ENCODE measurements at regions not wholly inside any gene's neighbourhood (a gene's known extent, or its start where the extent isn't known, plus 50 kb on each side); places are given as distances from the start of the nearest gene placed in this dataset.
"Not testable (repeated sequence)": the region's sequence is repeated elsewhere in the genome, so short reads cannot be mapped to it uniquely, and the experiment has no call there.

DNA sequence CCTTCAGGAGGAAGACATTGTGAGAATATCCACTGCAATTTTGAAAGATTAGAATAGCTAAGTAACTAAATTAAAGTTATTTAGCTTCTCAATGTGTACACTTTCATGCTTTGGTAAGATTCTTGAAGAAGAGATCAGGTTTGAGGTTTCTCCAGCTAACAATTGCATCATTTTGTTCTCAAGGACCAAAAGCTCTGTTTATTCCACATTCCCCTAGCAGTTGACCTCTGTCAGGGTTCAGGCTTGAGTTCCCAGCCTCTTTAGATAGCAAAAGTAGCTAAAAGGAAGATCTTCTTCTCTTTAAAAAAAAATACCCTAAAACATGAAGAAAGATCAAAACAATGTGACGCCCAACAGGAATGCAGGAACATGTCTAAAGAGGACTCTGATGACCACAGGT, 179.4 kb upstream of the IGFBP3 start:
- DNase-seq = no peak

DNA sequence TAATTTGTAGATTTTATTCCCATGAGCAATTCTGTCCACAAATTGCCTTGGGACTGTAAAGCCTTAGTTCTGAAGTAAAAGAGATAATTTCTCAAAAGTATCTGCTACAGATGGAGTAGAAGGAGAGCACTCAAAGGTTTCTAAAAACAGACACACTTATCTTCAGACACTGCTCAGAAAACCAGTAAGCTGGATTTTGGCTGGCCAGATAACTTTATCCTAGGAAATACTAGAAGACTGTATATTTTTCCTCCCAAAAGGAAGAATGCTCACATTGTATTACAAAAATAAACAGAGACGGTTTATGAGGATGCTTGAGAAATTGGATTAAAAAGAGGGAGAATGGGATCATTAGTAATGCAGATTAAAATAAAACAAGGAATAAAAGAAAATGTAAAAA, 178.0 kb upstream of the IGFBP3 start:
- no peak for DNase-seq

DNA sequence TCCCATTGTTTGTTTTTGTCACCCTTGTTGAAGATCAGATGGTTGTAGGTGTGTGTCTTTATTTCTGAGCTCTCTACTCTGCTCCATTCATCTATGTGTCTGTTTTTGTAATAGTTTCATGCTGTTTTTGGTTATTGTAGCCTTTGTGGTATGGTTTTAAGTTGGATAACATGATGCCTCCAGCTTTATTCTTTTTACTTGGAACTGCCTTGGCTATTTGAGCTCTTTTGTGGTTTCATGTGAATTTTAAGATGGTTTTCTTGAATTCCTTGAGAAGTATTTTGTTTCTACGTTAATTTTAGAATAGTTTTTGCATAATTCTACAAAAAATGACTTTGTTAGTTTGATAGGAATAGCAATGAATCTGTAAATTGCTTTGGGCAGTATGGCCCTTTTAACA, 170.0 kb upstream of the IGFBP3 start:
- DNase-seq = no peak

DNA sequence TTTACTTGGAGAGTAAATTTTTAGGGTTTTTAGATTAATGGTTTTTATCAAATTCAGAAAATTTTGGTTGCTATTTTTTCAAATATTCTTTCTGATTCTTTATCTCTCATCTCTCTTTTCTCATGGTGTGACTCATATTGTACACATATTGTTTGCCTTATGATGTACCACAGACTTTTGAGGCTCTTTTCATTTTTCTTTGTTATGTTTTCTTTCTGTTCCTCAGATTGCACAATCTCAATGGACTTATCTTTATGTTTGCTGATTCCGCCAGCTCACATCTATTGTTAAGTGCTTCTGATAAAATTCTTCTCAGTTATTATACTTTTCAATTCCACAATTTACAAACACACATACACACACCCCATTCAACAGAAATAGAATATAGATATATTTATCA, 168.2 kb upstream of the IGFBP3 start:
- DNase-seq = no peak

DNA sequence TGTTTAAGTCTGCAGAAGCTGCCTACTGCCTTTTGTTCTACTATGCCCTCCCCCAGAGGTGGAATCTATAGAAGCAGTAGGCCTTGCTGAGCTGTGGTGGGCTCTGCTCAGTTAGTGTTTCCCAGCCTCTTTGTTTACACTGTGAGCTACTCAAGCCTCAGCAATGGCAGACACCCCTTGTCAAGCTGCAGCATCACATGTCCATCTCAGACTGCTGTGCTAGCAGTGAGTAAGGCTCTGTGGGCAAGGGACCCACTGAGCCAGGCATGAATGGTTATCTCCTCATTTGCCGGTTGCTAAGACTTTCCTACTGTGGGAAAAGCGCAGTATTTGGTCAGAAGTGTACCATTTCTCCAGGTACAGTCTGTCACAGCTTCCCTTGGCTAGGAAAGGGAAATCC, 167.4 kb upstream of the IGFBP3 start:
- DNase-seq = not testable (repeated sequence)

DNA sequence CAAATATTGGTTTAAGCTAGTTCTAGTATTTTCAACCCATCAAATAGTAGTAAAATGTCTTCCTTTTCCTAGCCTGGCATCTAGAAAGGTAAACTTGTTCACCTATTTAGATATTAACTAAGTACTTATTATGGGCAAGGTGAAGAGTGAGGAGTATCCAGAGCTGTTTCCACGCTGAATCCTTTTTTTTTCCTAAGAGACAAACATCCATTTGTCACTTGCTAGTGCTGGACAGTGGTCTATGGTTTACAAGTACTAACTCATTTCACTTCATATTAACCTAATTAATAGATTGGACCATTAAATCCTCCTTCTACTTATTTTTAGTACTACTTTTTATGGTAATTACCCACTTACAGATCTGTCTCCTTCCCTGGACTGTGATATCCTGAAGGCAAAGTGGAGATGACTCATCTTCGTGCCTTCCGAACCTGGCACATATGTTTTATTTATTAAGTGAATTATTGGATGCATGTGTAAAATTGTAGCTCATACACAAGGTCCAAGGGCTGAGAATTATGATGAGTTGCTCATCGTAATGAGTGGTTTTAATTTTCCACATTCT, 159.6 kb upstream of the IGFBP3 start:
- DNase-seq = no peak

DNA sequence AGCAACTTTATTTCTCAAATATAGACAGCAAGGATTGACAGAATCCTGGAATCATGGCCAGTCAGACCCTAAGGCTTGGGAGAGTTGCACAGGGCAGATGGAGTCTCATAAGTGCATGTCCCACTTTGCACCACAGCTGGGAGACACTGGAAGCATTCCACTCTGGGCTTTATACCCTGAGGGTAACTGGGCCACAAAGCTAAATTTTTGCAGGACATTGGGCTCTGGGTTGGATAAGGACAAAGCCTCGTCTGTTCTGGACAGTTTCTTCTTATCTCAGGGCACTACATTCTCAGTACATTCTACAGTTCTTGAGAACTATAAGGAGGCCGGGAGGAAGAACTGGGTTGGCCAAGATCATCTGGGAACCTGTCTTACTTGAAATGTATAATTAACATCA, 158.3 kb upstream of the IGFBP3 start:
- no peak for DNase-seq

DNA sequence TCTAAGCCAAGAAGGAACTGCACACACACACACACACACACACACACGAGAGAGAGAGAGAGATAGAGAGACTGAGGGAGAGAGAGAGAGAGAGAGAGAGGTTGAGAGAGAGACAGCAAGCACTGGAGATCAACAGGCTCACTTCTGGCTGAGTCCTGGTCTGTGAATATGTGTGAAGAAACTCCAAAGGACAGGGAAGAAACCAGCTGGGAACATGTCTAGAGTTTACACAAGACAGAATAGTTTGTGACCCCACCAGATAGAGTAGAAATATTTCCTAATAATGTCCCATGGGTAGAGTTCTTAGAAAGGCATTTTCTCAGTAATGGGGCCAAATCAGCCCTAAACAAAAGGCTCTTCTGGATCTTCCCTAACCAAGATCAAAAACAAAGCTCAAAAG, 155.5 kb upstream of the IGFBP3 start:
- DNase-seq = no peak

DNA sequence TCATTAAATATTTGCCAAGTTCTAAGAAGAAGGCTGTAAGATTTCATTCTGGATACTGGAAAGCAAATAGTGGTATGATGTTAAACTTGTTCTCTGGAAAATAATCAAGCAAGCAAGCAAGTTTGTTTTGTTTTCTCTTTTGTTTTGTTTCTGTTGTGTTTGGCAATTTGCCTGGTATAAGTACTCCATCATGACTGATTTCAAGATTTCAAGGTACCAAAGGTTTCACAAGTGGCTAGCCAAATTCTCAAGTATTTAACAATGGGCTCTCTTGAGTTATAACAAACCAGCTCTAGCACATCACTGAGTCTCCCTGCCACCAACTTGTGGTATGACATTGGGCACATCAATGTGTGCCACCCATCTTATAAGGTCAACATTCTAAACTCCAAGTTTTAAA, 151.7 kb upstream of the IGFBP3 start:
- DNase-seq = no peak

DNA sequence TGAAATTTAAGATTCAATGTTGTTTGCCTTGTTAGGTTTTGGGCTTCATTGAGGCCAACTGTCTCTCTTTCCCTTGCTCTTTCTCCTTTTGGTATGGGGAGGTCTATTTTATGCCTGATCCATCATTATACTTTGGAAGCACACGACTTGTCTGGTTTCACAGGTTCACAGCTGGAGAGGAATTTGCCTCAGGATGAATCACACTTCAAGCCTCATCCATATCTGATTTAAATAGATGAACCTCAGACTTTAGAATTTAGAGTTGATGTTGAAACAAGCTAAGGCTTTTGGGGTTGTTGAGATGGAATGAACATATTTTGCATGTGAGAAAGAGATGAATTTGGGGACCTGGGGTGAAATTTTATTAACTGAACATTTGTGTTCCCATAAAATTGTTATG, 150.5 kb upstream of the IGFBP3 start:
- no peak for DNase-seq

DNA sequence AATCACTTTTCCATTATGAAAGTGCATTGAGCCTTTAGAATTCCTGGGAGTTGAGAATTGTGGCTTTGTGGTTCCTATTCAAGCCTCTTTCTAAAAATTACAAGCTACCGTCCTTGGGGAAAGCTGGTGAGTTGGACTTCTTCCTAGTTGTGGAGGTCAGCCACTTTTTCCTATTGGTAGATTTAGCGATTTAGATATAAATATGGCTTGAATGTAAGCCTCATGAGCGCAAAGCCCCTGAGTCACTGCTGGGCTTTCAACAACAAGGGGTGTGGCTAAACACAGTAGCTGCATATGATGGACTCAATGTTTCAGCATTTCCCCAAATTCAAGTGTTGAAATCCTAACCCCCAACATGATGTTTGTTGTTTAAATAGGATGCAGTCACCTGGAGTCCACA, 150.0 kb upstream of the IGFBP3 start:
- no peak for DNase-seq

DNA sequence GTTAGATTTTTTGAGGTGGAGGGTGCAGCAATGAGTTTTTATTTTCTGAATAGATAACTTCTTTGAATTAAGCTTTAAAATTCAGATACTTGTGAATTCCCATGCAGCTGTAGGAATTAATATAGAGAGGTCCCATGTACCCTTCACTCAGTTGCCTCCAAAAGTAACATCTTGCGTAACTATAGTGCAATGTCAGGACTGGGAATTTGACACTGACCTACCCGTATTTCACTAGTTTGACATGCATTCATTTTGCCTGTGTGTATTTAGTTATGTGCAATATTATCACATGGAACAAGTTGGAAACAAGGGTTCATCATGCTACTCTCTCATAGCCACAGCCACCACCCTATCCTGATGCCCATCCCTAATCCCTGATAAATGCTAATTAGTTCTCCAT, 147.1 kb upstream of the IGFBP3 start:
- no peak for DNase-seq

DNA sequence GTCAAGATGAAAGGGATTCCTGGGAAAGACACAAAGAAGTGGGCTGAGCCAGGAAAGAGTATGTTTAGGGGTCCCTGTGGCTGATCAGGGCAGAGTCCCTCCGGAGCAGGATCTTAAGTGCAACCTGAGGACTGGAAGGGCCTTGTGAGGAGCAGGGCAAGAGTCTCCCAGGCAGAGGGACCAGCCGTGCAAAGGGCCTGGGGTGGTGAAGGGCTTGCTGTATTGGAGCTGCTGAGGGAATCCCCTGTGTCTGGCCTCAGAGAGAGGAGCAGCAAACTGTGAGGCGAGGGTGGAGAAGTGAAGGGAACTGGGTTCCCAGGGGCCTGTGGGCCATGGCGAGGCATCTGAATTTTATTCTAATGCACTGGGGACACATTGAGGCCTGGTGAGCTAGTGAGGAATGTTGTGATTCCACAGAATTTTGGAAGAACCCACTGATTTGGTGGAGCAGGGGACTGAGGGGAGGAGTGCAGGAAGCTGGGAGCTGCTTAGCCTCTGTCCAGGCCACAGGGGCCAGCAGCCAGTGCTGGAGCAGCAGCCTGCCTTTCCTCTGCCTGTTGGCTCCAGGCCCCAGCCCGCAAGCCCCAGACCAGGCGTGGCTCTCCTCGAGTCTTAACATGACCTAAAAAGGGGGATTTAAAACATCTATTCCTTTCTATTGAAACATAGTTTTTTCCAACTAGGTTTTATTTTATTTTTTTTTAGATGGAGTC, 138.4 kb upstream of the IGFBP3 start:
- no peak for DNase-seq

DNA sequence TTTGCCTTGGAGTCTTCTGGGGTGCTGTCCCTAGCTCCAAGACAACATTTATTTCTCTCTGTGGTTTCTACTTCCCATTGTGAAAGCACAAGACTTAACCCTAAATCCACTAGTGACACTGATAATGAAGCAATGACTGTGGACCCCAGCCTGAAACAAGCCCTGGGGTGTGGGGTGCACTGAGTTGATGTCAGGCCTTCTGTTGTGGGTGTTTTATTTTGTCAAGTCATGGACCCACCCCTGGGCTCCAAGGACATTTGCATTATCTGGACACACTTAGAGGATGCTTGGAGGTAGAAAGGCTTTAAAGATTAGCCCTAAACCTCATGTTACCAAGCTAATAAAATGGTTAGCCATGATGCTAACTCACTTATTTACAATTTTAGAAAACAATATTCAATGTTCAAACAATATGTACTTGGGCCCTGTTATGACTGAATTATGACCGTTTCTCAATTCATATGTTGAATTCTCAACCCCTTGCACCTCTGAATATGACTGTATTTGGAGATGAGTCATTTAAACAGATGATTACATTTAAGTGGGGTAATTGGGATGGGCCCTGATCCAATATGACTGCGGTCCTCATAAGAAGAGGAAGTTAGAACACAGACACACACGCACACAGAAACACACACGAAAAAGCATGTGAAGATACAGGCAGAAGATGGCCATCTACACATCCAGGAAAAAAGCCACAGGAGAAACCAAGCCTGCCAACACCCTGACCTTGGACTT, 137.2 kb upstream of the IGFBP3 start:
- DNase-seq = no peak

DNA sequence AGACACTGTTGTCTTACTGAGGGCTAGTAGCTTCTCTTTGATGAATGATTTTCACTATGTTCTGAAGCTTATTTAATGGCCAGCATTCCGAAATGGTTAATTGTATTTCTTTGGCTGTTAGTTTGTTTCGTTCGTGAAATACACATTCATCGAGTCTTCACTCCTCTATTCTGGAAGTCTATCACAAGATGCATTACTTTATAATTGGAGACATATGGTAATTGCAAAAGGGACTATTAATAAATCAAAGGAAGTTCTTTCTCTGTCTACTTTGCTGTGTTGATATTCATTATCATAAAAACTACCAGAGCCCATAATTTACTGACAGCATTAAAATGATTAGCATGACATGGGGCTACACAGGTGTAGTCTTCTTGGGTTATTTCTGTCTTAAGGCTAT, 133.8 kb upstream of the IGFBP3 start:
- DNase-seq = no peak

DNA sequence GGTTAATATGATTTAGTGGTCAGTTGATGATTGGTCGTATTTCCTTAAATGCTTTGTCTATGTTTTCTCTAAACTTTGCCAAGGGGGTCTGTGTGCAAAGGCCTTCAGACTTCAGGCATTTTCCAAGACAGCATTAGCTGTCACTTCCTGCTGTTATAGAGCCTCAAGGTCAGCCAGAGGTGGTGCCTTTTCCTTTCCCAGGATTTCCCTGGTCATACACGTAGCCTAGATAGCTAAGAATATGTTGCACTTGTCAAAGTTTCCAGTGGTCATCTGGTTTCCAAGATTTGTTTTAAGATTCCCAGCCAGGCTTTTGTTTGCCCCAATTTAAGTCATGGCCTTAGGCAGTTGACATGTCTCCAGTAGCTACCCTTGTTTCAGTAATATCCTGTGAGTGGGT, 133.2 kb upstream of the IGFBP3 start:
- DNase-seq = no peak

DNA sequence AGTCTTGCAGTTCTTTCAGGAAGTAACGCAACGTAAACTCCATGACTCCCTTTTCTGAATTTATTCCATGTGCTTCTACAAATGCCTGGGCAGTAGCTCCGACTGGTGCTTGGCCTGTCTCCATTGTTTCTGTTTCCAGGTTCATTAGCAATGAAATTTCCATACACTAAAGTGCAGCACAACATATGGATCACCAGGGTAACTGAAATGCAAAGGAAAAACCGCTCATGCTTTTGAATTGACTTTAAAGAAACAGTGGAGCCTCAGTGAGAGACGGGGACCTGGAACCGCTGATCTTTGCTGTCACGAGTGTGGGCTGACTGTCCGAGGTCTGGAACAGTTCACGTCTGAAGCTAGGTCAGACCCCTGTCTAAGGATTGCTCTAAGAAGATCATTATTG, 126.5 kb upstream of the IGFBP3 start:
- no peak for DNase-seq

DNA sequence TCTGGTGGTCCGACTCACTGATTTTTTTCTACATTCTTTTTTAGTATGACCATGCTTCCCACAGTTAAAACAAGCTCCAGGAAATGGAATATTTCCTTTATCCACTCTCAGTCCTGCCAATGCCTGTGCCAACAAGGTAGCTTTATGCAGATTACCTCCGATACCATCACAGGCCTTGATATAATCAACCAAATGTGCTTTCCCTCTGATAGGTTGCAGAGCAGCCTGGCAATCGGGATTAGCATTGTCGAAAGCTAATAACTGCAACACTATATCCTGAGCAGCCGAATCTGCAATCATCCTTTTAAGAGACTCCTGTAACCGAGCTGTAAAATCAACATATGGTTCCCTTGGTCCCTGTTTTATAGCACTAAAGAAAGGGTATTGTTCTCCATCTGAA, 122.3 kb upstream of the IGFBP3 start:
- DNase-seq = not testable (repeated sequence)

DNA sequence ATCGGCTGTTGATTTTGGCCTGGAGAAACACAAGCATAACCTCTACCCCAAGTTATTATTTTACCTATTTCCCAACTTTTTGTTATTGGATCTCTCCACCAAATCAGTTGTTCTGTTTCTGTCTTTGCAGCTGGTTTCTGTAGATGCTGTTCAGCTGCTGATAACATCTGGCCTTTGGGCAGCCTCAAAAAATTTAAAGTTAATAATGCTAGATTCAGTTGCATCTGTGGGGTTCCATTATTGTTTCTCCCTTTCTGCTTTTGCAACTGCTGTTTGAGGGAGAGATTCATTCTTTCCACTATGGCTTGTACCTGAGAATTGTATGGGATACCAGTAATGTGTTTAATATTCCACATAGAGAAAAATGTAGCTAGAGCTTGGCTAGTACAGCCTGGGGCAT, 118.7 kb upstream of the IGFBP3 start:
- DNase-seq = not testable (repeated sequence)

DNA sequence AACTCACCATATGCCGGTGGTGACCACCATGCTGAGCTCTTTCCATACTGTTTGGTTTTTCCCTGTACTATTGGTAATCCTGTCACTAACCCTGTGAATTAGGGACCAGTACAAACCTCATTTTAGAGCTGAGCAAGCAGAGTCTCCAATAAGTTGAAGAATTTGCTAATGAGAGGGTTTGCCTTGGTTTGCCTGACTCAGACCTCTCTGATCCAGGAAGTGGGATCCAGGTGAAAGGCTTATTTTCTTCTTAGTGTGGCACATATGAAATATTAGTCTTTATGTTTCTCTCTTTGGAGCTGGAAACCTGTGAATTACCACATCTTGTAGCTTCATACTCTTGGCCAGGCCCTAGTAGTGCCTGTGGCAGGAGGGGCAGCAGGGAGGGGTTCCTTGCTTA, 114.1 kb upstream of the IGFBP3 start:
- DNase-seq = no peak

DNA sequence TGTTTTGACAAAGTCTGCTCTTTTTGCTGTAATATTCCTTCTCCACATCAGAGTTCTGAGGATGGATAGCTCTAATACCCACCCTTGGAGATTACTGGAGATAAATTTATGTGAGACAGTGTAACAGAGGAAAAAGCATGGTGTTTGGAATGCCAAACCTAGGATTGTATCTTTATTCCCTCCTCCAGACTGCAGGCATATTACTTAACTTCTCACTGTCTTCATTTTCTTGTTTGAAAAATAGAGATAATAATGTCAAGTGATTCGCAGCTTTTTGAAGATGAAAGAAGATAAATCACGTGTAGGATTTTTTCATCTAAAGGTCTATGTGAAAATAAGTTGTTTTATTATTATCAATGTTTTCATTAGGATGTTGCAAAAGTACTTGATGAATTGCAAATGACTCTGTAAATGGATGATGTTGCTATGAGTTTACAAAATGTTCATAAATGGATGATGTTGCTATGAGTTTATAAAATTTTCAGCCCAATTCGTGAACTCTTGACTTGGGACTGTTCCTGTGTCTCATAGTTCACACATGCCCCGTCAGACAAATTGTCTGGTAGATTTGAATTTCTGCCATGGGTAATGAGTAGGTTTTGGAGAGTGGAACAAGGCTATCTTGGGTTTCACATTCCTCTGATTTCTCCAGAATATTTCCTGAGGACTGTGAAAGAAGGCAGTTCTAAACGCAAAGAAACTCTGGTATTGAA, 113.1 kb upstream of the IGFBP3 start:
- DNase-seq = no peak

DNA sequence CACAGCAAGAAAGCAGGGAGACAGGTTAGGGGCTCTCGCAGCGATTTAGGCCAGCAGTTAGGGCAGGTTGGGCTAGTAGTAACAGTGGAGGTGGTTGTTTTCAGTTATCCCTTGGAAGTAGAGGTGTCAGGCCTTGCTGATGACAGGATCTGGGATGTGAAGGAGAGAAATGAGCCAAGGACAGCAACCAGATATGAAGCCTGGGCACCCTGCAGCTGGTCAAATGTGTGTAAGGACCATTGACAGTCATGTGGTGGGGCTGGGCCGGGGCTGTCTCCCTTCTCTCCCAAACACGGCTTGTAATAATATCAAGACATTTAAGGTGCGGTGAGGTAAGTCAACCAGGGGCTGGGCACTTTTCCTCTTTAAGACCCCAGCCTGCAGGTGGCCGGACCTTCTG, 112.5 kb upstream of the IGFBP3 start:
- DNase-seq = no peak

DNA sequence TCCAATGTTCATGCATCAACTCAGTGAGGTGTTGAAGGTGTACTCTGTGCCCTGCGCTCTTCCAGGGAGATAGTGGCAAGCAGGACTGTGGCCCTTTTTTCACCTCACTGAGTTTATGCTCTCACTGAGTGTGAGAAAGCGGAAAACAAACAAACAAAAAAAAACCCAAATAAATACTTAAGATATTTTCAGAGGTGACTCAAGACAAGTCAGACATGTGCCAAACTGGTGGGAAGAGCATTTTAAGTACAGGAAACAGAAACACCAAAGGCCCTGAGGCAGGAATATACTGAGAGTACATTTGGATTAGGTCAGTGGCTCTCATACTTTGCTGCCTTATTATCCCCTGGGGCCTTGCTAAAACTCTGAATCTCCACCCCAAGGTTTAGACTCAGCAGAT, 111.9 kb upstream of the IGFBP3 start:
- no peak for DNase-seq

DNA sequence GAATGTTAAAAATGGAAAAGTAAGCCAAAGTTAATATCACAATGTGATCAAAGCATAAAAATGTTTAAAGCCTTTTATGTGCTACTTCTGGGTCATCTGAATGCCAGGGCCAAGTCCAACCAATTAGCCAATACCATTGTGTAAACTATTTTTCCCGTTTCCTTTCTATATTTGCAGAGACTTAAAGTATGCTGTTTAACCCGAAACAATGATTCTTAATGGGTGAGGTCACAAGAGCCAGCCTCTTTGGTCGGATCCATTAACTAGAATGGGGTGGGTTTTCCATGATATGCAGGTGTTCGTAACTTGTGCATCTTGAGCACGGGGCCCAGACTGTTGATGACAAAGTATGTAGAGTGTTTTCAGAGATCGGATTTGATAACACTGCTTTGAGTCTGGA, 111.3 kb upstream of the IGFBP3 start:
- DNase-seq = no peak

All from midbrain (tissue), 1 donor.